Brain pericyte (primary cell): ENCODE measurements at regions not wholly inside any gene's neighbourhood (a gene's known extent, or its start where the extent isn't known, plus 50 kb on each side); places are given as distances from the start of the nearest gene placed in this dataset.
"Not testable (repeated sequence)": the region's sequence is repeated elsewhere in the genome, so short reads cannot be mapped to it uniquely, and the experiment has no call there.

Experiments used
- DNase-seq: peaks from one replicate; pipeline ENCODE4 v3.0.0-alpha.2; 2012; ENCODE audit warnings: low read depth, low spot score

- DNase-seq: no peak
These were observed 647.0 kb upstream of the NXPH2 start for GRCh38 chr2:139427164-139427563.

DNA sequence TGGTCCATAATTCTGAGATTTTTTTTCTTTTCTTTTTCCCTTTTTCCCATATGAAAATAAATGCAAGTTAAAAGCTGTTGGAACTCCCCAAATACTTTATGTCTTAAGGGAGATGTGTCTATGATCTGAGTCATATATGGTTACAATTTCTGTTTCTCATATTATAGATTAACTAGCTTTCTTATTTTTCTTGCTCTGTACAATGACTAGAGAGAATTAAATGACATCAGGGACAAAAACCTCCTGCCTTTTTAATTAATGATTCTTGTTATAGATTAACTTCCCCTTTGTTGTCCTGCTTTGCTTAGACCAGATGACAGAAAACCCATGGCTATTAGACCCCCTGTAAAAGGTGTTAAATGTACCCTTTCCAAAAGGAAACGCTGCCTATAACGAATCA, 643.9 kb upstream of the NXPH2 start:
- DNase-seq: no peak

- no peak for DNase-seq
These were observed 631.0 kb upstream of the NXPH2 start for GRCh38 chr2:139411236-139411635.

DNA sequence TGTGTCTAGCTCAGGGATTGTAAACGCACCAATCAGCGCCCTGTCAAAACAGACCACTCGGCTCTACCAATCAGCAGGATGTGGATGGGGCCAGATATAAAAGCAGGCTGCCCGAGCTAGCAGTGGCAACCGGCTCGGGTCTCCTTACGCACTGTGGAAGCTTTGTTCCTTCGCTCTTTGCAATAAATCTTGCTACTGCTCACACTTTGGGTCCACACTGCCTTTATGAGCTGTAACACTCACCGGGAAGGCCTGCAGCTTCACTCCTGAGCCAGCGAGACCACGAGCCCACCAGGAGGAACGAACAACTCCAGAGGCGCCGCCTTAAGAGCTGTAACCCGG, 630.6 kb upstream of the NXPH2 start:
- DNase-seq: not testable (repeated sequence)

DNA sequence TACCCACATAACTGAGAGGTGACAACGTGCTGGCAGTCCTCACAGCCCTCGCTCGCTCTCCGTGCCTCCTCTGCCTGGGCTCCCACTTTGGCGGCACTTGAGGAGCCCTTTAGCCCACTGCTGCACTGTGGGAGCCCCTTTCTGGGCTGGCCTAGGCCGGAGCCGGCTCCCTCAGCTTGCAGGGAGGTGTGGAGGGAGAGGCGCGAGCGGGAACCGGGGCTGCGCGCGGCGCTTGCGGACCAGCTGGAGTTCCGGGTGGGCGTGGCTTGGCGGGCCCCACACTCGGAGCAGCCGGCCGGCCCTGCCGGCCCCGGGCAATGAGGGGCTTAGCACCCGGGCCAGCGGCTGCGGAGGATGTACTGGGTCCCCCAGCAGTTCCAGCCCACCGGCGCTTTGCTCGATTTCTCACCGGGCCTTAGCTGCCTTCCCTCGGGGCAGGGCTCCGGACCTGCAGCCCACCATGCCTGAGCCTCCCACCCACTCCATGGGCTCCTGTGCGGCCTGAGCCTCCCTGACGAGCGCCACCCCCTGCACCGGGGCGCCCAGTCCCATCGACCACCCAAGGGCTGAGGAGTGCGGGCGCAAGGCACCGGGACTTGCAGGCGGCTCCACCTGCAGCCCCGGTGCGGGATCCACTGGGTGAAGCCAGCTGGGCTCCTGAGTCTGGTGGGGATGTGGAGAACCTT, 630.1 kb upstream of the NXPH2 start:
- not testable (repeated sequence) for DNase-seq

- DNase-seq: no peak
These were observed 629.0 kb upstream of the NXPH2 start for GRCh38 chr2:139409212-139409611.

GRCh38 chr2:139403948-139404347, 623.8 kb upstream of the NXPH2 start:
- no peak for DNase-seq

DNA sequence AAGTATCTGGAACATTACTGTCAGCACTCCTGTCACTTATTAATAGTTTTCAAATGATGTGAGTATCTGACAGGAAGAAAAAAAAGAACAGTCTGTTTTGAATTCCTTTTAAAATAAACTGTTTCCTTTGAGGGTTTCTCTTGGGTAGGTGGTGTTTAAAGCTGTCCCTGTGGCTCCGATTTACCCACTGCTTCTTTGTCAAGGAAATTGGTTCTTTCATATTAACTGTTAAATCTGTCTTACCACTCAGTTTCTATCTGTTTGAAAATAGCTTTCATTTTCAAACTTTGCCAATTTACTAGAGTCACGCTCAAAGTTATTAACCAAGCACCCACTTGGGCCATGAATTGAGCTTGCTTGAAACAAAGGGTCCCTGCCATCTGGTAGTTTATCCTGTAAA, 614.6 kb upstream of the NXPH2 start:
- no peak for DNase-seq

- DNase-seq: no peak
These were observed 609.2 kb upstream of the NXPH2 start for GRCh38 chr2:139389391-139389790.

GRCh38 chr2:139386401-139386800, 606.2 kb upstream of the NXPH2 start:
- DNase-seq: no peak

DNA sequence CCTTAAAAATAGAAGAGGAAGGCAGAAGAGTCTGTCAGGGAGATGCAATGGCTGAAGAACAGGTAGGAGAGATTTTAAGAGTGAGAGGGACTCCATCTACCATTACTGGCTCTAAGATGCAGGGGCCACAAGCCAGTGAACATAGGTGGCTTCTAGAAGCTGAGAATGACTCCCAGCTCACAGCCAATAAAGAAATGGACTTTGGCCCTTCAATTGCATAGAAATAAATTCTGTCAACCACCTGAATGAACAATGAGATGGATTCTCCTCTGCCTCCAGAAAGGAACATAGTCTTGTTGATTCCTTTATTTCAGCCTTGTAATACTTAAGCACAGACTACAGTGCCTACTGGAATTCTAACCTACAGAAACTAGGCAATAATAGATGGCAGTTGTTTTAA, 603.3 kb upstream of the NXPH2 start:
- no peak for DNase-seq

DNA sequence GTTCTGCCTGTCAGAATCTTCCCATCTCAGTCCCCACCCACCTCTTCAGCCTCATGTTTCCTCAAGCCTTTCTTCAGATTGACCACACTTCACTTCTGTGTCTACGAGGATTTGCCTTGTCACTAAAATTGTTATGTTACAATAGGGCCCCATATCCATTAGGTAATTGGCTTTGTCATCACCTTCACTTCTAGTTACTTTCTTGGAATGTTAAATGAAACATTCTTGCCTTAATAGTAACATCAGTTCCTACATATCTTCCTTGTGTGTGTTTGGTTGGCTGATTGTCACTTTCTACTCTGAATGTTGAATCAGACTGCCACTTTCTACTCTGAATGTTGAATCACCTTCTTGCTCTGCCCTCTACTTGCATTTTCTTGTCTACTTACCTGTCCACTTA, 599.9 kb upstream of the NXPH2 start:
- no peak for DNase-seq

DNA sequence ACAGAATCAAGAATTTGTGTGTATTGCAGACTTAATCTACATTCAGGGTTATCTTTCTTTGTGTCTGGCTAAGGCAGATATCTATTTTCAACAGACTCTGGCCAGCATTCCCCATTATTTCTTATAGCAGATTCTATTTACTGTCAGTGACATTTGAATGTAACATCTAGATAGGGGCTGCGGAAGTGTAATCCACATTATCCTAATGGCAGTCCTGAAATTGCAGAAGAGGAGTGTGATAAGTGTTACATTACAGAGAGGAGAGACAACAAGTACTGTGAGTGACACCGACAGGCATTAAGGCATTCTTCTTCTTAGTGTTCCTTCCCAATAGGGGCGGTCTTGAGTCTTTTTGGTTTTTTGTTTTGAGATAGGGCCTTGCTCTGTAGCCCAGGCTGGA, 598.2 kb upstream of the NXPH2 start:
- DNase-seq: no peak

GRCh38 chr2:139374296-139374850, 594.2 kb upstream of the NXPH2 start:
- no peak for DNase-seq

DNA sequence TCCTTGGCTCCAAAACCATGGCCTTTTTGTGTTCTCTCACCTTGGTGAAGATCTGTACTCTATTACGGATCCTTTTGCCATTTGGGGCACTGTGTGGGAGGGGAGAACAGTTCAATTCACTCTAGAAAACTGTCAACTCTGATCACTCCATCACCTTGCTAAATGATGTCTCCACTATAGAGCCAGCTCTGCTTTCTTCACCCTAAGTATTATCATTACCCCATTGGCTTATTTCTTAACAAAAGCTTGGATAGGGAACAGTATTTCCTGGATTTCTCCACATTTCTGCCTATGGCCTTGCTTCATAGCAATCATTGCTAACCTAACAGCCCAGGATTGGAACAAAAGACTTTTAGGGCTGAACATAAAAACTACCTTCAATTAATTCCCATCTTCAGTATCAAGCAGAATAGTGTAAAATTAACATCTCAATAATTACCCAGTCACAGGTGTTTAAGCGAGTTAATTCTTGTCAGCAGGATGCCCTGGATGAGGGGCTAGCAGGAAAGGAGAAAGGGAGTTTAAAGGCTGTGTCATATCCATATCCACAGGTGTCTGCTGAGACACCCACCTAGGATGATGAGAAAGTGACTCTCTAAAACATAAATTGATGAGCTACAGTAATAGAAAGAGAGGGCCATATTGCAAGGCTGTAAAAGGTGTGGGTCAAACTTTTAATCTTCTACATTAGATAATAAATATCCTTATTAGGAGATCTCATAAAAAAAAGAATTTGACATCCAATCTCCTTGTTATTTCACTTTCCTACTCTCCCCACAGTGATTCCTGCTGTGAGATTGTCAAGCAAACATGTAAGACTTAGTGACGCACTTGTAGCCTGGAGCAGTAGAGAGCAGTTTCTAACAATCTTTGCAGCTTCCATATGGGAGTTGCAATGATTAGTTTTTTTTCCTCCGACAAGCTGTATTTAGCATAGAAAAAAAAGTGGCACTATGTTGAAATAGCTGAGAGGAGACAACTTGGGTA, 589.5 kb upstream of the NXPH2 start:
- no peak for DNase-seq

DNA sequence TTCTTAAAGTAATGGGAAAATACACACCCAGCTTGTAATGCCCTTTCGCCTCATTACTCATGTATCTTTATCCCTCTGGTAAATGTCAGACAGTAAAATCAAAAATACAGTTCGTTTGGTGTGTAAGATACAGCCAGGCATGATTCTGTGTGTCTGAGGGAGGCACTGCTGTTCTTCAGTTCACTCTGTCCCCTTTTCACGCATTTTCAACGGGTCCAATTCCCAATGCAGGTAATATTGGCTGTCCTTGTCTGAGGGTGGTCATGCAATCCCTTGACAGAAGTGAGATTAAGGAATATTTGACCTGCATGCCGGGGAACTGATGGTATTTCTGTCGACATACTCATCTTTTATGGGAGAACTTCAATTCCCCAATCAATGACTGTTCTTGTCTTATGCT, 587.2 kb upstream of the NXPH2 start:
- DNase-seq: no peak

DNA sequence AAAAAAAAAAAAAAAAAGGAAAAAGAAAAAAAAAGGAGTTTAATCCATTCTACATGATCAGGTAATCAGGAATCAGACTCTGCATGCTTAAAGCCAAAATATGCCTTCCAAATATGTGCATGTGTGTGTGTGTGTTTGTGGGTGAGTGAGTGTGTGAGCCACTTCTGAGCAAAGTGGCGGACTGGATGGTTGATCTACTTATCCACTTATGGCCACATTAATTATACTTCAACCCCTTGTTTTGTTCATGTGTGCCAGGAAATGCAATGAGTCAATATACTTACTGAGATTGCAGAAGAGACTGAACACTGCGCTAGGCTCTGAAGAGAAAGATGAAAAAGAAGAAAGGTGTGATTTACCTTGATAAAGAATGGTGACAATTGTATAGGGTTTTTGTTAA, 586.5 kb upstream of the NXPH2 start:
- DNase-seq: no peak

GRCh38 chr2:139365189-139365588, 585.0 kb upstream of the NXPH2 start:
- no peak for DNase-seq

DNA sequence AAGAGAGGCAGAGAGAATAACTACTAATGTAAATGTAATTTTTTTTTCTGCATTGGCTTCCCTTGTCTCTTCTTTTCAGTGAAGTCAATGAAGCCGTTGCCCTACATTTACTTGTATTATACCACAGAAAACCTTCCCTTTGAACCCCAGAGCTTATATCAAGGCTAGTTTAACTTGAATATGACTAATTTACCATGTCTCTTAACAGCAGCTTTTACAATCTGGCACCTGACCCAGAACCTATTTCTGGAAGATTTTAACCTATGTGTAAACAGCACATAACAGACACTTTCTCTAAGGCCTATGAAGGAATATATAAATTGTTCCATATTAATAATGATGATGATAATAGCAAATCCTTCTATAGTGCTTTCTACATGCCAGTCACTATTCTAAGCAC, 580.5 kb upstream of the NXPH2 start:
- DNase-seq: no peak

DNA sequence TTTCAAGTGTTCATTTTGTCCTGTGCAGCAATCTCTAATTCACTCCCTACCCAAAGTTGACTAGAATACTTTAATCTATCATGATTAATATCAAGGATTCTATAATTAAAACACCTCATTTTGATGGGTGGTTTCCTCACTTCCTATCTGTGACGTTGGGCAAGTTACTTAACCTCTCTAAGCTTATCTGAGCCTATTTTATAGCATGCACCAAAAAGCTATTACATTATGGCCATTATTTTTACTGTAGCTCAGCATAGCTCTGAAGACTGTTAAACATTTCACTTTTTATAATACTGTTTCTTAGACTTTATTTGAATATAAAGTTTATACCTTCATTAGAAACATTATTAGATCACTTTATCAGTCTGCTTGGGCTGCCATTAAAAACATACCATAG, 579.6 kb upstream of the NXPH2 start:
- DNase-seq: no peak

GRCh38 chr2:139357972-139358371, 577.8 kb upstream of the NXPH2 start:
- DNase-seq: no peak

DNA sequence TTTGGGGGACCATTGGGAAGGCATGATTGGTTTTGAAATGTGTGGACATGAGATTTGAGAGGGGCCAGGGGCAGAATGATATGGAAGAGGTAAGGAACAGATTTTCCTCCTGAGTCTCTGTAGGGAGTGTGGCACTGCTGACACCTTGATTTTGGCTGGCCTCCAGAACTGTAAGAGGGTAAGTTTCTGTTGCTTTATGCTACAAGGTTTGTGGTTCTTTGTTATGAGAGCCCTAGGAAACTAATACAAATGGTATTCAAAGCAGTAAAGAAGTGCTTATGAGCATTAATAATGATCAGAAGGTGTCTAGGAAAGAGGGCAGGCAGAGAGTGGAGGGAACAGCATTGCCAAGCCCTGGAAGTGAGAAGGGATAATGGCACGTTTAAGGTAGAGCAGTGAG, 574.3 kb upstream of the NXPH2 start:
- no peak for DNase-seq

DNA sequence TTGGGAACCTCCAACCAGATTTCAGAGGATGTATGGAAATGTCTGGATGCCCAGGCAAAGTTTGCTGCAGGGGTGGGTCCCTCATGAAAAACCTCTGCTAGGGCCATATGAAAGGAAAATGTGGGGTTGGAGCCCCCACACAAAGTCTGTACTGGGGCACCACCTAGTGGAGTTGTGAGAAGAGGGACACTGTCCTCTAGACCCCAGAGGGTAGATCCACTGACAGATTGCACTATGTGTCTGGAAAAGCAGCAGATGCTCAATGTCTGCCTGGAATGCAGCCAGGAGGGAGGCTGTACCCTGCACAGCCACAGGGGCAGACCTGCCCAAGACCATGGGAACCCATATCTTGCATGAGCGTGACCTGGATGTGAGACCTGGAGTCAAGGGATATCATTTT, 573.7 kb upstream of the NXPH2 start:
- DNase-seq: no peak
